HepG2 (cell line): ENCODE measurements at regions not wholly inside any gene's neighbourhood (a gene's known extent, or its start where the extent isn't known, plus 50 kb on each side); places are given as distances from the start of the nearest gene placed in this dataset.

Experiments used
- ATAC-seq: fragments of 200-7000 bp; cut with Tn5 transposase; 3 replicates; pipeline ENCODE4 v1.9.1; 2020; ENCODE audit warnings: mild to moderate bottlenecking, moderate library complexity
- BruUV-seq: library from RNA; stranded (reverse); fragments of 400-500 nt; replicated peaks from 2 replicates; lab custom pipeline; 2021; lab: Mats Ljungman, UMichigan
- CTCF ChIA-PET: fragments of 300-600 bp; formaldehyde crosslinking; extraction: SDS; loops from one replicate; lab custom pipeline; 2021; ENCODE audit warnings: low total read pairs, inconsistent platforms, low intra/inter-chr PET ratio; lab: Yijun Ruan, JAX
- POLR2A ChIA-PET: fragments of 350-600 bp; sonication (Branson Sonifier 250); formaldehyde crosslinking; loops from one replicate; lab custom pipeline; 2020; ENCODE audit warnings: antibody characterized with exemption, inconsistent platforms; lab: Yijun Ruan, JAX
- DNase-seq: peaks from one replicate; pipeline ENCODE4 v3.0.0-alpha.2; 2015; ENCODE audit warnings: low spot score
- FAIRE-seq: peaks from 3 replicates; lab custom pipeline; 2011; peaks lifted over from hg19 to GRCh38; lab: Jason Lieb, UNC
- H2AFZ ChIP-seq: one replicate; pipeline ENCODE4 v1.6.1; 2011; ENCODE audit warnings: low read length, inconsistent platforms
- H3K27ac ChIP-seq: fragments of 300-600 bp; 3 replicates; pipeline ENCODE4 v1.8.0; 2011; ENCODE audit warnings: mixed run types, mild to moderate bottlenecking, mixed read lengths, low read length, inconsistent platforms; ENCODE audit not compliant: insufficient read depth; ENCODE audit errors: extremely low read length
- H3K27me3 ChIP-seq, 2 experiments: fragments of 200-600 bp in 1 of 2; 2 replicates in 1 of 2; 3 replicates in 1 of 2; pipeline versions ENCODE4 v1.6.0 to v1.8.0; 2011; ENCODE audit warnings: low read length in 2 of 2, mild to moderate bottlenecking in 2 of 2, moderate library complexity in 2 of 2, inconsistent platforms in 1 of 2; ENCODE audit not compliant: insufficient read depth in 2 of 2, control insufficient read depth in 1 of 2
- H3K36me3 ChIP-seq, 2 experiments: fragments of 200-600 bp in 1 of 2; replicated peaks in 1 of 2; 2 replicates in 1 of 2; 3 replicates in 1 of 2; pipeline versions ENCODE4 v1.5.1 to v1.8.0; 2011; ENCODE audit warnings: low read length in 2 of 2, inconsistent platforms in 1 of 2; ENCODE audit not compliant: insufficient read depth in 2 of 2, control insufficient read depth in 1 of 2
- H3K4me1 ChIP-seq: 2 replicates; pipeline ENCODE4 v1.5.1; 2012; ENCODE audit warnings: low read length, inconsistent platforms; ENCODE audit not compliant: insufficient read depth
- H3K4me2 ChIP-seq: 2 replicates; pipeline ENCODE4 v1.6.0; 2011; ENCODE audit warnings: low read depth, low read length, inconsistent platforms
- H3K4me3 ChIP-seq, 3 experiments: fragments of 200-600 bp in 1 of 3; sonication (generic), shearing (Covaris generic) in 1 of 3; replicated peaks in 1 of 3; 2 replicates each; pipeline ENCODE4 v1.5.1; 2011 to 2016; ENCODE audit warnings: low read length in 3 of 3, inconsistent platforms in 2 of 3, low read depth in 2 of 3, mild to moderate bottlenecking in 2 of 3, control low read depth in 1 of 3, mixed read lengths in 1 of 3; ENCODE audit not compliant: insufficient read depth in 1 of 3
- H3K79me2 ChIP-seq: one replicate; pipeline ENCODE4 v1.6.1; 2011; ENCODE audit warnings: low read length, inconsistent platforms; ENCODE audit not compliant: insufficient read depth
- H3K9ac ChIP-seq: 2 replicates; pipeline ENCODE4 v1.6.0; 2011; ENCODE audit warnings: mild to moderate bottlenecking, low read depth, low read length, inconsistent platforms; ENCODE audit not compliant: insufficient read depth
- H3K9me3 ChIP-seq: 2 replicates; pipeline ENCODE4 v1.5.1; 2012; ENCODE audit warnings: mild to moderate bottlenecking, low read length
- H4K20me1 ChIP-seq: 2 replicates; pipeline ENCODE4 v1.6.0; 2011; ENCODE audit warnings: inconsistent platforms, mild to moderate bottlenecking, low read length, moderate library complexity; ENCODE audit not compliant: insufficient read depth
- AGO1 ChIP-seq: fragments of 200-400 bp; formaldehyde crosslinking; IDR thresholded peaks from 2 replicates; pipeline ENCODE4 v1.6.1; 2017; ENCODE audit warnings: mild to moderate bottlenecking, low read depth, low read length, moderate library complexity; ENCODE audit not compliant: poor library complexity, severe bottlenecking
- ARNTL ChIP-seq: sonication (generic); formaldehyde crosslinking; IDR thresholded peaks from 2 replicates; pipeline ENCODE4 v1.4.0; 2020; ENCODE audit warnings: mild to moderate bottlenecking, missing genetic modification reagents
- NRL ChIP-seq: sonication (generic); formaldehyde crosslinking; IDR thresholded peaks from 2 replicates; pipeline ENCODE4 v1.5.0; 2020; ENCODE audit warnings: missing genetic modification reagents, mild to moderate bottlenecking, moderate library complexity, borderline replicate concordance
- RORA ChIP-seq: sonication (generic); formaldehyde crosslinking; IDR thresholded peaks from 2 replicates; pipeline ENCODE4 v1.5.0; 2020; ENCODE audit warnings: mild to moderate bottlenecking, missing genetic modification reagents, moderate library complexity
- TMF1 ChIP-seq: sonication (generic); formaldehyde crosslinking; IDR thresholded peaks from 2 replicates; pipeline ENCODE4 v1.8.1; 2022; ENCODE audit warnings: low read depth, missing genetic modification reagents
- ZBTB21 ChIP-seq: sonication (generic); formaldehyde crosslinking; IDR thresholded peaks from 2 replicates; pipeline ENCODE4 v1.4.0; 2020; ENCODE audit warnings: missing genetic modification reagents
- ZBTB42 ChIP-seq: sonication (generic); formaldehyde crosslinking; IDR thresholded peaks from 2 replicates; pipeline ENCODE4 v1.5.0; 2020; ENCODE audit warnings: mild to moderate bottlenecking, missing genetic modification reagents
- ZFY ChIP-seq: sonication (generic); formaldehyde crosslinking; IDR thresholded peaks from 2 replicates; pipeline ENCODE4 v1.4.0; 2020; ENCODE audit warnings: missing genetic modification reagents
- ZNF235 ChIP-seq: sonication (generic); formaldehyde crosslinking; IDR thresholded peaks from 2 replicates; pipeline ENCODE4 v1.8.1; 2023; ENCODE audit warnings: mild to moderate bottlenecking, missing genetic modification reagents, borderline replicate concordance
- WGBS: methylation state at CpG from one replicate; pipeline ENCODE4 v1.1.6; 2017; ENCODE audit warnings: low lambda C conversion rate; 5-methylcytosine and 5-hydroxymethylcytosine counted together
- in situ Hi-C: cut with HindIII; loops from 2 replicates; pipeline ENCODE4 v1.10.0; 2017; ENCODE audit warnings: low pct_unique_long_range_greater_than_20kb; ENCODE audit not compliant: extremely low pct_ligation_motif_present
- intact Hi-C: fragments of 100-400 bp; cut with micrococcal nuclease; formaldehyde crosslinking; loops from one replicate; pipeline ENCODE4 v1.10.0; 2022; ENCODE audit not compliant: unreplicated experiment
- TF ChIP-seq, protein P1 (sequence below): sonication (generic); formaldehyde crosslinking; IDR thresholded peaks from 2 replicates; pipeline ENCODE4 v1.4.0; 2020; ENCODE audit warnings: low read depth, mild to moderate bottlenecking, missing genetic modification reagents
- TF ChIP-seq, protein P2 (sequence below): IDR thresholded peaks from 2 replicates; pipeline ENCODE4 v1.6.1; 2016; ENCODE audit warnings: low read depth, missing genetic modification reagents, missing compliant biosample characterization
- TF ChIP-seq, protein P3 (sequence below): sonication (generic); formaldehyde crosslinking; IDR thresholded peaks from 2 replicates; pipeline ENCODE4 v1.4.0; 2020; ENCODE audit warnings: missing genetic modification reagents
- TF ChIP-seq, protein P4 (sequence below): sonication (generic); formaldehyde crosslinking; IDR thresholded peaks from 2 replicates; pipeline ENCODE4 v1.4.0; 2020; ENCODE audit warnings: missing genetic modification reagents

DNA sequence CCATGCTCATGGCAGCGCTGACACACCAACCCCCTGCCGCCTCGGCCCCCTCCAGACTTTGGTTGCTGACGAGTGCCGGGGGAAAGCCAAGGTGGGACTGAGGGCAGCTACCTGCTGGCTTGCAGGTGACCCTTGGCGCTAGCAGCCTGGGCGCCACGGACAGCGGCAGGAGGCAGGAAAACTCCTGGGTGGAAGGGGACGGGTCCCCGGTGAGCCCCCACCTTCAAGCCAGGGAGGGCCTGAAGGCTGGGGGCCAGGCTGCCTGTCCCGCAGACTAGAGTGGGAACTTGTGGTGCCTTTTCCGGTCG lies 226.7 kb downstream of the OTOR start:
- in situ Hi-C loops = no loop called here

More for the DNA sequence above, 226.7 kb downstream of the OTOR start:
- POLR2A ChIA-PET = no interaction called here
- H3K4me3 ChIP-seq = no peak overlapping the region
- no peaks in the 10 kb centered on the region for H3K4me1 ChIP-seq
- no peak overlapping the region for H2AFZ ChIP-seq
- CTCF ChIA-PET = no interaction called here
- H4K20me1 ChIP-seq = no peaks in the 10 kb centered on the region
- no peaks in the 10 kb centered on the region for H3K79me2 ChIP-seq
- DNase-seq (no peak), FAIRE-seq (no peak), ATAC-seq (no peak; the same call in 2 of the 3 replicates)
- H3K27me3 ChIP-seq = peaks cover 0 to 1% of the 10 kb centered on the region in 2 experiments; a peak in 1 of 5 replicates
- H3K9me3 ChIP-seq = no peaks in the 10 kb centered on the region
- H3K9ac ChIP-seq = no peak overlapping the region
- TF ChIP-seq, protein P1, sequence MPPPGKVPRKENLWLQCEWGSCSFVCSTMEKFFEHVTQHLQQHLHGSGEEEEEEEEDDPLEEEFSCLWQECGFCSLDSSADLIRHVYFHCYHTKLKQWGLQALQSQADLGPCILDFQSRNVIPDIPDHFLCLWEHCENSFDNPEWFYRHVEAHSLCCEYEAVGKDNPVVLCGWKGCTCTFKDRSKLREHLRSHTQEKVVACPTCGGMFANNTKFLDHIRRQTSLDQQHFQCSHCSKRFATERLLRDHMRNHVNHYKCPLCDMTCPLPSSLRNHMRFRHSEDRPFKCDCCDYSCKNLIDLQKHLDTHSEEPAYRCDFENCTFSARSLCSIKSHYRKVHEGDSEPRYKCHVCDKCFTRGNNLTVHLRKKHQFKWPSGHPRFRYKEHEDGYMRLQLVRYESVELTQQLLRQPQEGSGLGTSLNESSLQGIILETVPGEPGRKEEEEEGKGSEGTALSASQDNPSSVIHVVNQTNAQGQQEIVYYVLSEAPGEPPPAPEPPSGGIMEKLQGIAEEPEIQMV (CRISPR knock-in tag) = no peak
- no peak for TF ChIP-seq ZFY (CRISPR knock-in tag)
- TF ChIP-seq TMF1 = no peak
- no peak for TF ChIP-seq ZBTB42 (CRISPR knock-in tag)
- TF ChIP-seq, protein P2, sequence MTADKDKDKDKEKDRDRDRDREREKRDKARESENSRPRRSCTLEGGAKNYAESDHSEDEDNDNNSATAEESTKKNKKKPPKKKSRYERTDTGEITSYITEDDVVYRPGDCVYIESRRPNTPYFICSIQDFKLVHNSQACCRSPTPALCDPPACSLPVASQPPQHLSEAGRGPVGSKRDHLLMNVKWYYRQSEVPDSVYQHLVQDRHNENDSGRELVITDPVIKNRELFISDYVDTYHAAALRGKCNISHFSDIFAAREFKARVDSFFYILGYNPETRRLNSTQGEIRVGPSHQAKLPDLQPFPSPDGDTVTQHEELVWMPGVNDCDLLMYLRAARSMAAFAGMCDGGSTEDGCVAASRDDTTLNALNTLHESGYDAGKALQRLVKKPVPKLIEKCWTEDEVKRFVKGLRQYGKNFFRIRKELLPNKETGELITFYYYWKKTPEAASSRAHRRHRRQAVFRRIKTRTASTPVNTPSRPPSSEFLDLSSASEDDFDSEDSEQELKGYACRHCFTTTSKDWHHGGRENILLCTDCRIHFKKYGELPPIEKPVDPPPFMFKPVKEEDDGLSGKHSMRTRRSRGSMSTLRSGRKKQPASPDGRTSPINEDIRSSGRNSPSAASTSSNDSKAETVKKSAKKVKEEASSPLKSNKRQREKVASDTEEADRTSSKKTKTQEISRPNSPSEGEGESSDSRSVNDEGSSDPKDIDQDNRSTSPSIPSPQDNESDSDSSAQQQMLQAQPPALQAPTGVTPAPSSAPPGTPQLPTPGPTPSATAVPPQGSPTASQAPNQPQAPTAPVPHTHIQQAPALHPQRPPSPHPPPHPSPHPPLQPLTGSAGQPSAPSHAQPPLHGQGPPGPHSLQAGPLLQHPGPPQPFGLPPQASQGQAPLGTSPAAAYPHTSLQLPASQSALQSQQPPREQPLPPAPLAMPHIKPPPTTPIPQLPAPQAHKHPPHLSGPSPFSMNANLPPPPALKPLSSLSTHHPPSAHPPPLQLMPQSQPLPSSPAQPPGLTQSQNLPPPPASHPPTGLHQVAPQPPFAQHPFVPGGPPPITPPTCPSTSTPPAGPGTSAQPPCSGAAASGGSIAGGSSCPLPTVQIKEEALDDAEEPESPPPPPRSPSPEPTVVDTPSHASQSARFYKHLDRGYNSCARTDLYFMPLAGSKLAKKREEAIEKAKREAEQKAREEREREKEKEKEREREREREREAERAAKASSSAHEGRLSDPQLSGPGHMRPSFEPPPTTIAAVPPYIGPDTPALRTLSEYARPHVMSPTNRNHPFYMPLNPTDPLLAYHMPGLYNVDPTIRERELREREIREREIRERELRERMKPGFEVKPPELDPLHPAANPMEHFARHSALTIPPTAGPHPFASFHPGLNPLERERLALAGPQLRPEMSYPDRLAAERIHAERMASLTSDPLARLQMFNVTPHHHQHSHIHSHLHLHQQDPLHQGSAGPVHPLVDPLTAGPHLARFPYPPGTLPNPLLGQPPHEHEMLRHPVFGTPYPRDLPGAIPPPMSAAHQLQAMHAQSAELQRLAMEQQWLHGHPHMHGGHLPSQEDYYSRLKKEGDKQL = no peak
- TF ChIP-seq AGO1 = no peak
- TF ChIP-seq, protein P3, sequence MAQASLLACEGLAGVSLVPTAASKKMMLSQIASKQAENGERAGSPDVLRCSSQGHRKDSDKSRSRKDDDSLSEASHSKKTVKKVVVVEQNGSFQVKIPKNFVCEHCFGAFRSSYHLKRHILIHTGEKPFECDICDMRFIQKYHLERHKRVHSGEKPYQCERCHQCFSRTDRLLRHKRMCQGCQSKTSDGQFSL (CRISPR knock-in tag) = no peak
- no peak for TF ChIP-seq NRL (CRISPR knock-in tag)
- no peak for TF ChIP-seq RORA (CRISPR knock-in tag)
- TF ChIP-seq ARNTL (CRISPR knock-in tag) = no peak
- no peak for TF ChIP-seq ZNF235
- TF ChIP-seq, protein P4, sequence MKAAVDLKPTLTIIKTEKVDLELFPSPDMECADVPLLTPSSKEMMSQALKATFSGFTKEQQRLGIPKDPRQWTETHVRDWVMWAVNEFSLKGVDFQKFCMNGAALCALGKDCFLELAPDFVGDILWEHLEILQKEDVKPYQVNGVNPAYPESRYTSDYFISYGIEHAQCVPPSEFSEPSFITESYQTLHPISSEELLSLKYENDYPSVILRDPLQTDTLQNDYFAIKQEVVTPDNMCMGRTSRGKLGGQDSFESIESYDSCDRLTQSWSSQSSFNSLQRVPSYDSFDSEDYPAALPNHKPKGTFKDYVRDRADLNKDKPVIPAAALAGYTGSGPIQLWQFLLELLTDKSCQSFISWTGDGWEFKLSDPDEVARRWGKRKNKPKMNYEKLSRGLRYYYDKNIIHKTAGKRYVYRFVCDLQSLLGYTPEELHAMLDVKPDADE = no peak
- no peak for TF ChIP-seq ZBTB21 (CRISPR knock-in tag)
- WGBS = 57% methylated on average over 11 of the region's 14 CpGs
- H3K4me2 ChIP-seq = no peak overlapping the region
- BruUV-seq = no TSS peak
- no peaks in the 10 kb centered on the region for H3K36me3 ChIP-seq
- no peak overlapping the region for H3K27ac ChIP-seq
- intact Hi-C loops = no loop called here
